ENCODE measurements at regions not wholly inside any gene's neighbourhood (a gene's known extent, or its start where the extent isn't known, plus 50 kb on each side); places are given as distances from the start of the nearest gene placed in this dataset.
"Not testable (repeated sequence)": the region's sequence is repeated elsewhere in the genome, so short reads cannot be mapped to it uniquely, and the experiment has no call there.

GRCh38 chr1:9941-10717 lies 441.3 kb downstream of the OR4F29 start:
- not testable (repeated sequence) for TF ChIP-seq CTCF (conservative IDR thresholded peaks at IDR 0.05); EZH2 (IDR thresholded peaks at IDR 0.05; ENCODE audit: low read depth)

All from PC-9 (cell line).